Stimulated activated CD8-positive, alpha-beta memory T cell treated with anti-CD3 and anti-CD28 coated beads, Interleukin-12 subunit alpha, Interleukin-12 subunit beta, amount 100 ng/mL, for 24 hours (primary cell): ENCODE measurements at regions not wholly inside any gene's neighbourhood (a gene's known extent, or its start where the extent isn't known, plus 50 kb on each side); places are given as distances from the start of the nearest gene placed in this dataset.
"Not testable (repeated sequence)": the region's sequence is repeated elsewhere in the genome, so short reads cannot be mapped to it uniquely, and the experiment has no call there.

Source experiments
- DNase-seq: peaks from one replicate; pipeline ENCODE4 v3.0.0-alpha.2; 2020; ENCODE audit errors: extremely low read depth

GRCh38 chr18:59057969-59058368 is 81.7 kb upstream of the SEC11C start:
- DNase-seq, result no peak

DNA sequence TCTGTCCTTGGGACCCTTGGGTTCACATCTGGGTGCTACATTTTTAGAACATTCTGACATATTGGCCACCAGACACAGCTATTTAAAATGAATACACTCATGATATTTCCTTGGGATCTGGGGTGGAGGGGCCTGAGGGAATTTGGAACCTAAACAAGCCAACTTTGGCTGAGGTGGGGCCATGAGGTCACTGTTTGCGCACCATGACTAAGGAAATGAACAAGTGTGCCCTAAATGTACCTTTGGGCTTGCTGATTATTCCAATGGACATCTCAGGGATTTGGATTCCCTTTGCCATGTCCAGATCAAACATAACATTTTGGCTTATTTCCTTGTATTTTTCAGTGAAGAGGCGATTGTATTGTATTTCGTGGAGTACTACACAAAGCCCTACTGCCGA is 80.5 kb upstream of the SEC11C start:
- no peak for DNase-seq

DNA sequence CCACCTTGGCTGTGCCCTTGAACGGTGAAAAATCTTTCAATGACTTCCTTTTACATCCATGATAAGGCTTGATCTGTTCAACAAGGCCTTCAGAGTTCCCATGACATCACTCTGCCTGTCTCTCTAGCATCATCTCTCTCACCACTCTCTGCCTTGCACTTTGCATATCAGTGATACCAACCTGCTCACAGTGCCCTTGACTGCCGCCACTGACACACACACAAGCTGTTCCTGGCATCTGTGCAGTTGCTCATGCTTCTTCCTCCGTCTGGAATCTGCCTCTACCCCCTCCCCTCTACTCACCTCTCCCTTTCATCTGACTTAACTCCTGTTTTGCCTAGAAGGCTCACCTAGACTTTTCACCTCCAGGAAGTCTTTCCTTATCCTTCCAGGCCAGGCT is 79.1 kb upstream of the SEC11C start:
- DNase-seq, result no peak

DNA sequence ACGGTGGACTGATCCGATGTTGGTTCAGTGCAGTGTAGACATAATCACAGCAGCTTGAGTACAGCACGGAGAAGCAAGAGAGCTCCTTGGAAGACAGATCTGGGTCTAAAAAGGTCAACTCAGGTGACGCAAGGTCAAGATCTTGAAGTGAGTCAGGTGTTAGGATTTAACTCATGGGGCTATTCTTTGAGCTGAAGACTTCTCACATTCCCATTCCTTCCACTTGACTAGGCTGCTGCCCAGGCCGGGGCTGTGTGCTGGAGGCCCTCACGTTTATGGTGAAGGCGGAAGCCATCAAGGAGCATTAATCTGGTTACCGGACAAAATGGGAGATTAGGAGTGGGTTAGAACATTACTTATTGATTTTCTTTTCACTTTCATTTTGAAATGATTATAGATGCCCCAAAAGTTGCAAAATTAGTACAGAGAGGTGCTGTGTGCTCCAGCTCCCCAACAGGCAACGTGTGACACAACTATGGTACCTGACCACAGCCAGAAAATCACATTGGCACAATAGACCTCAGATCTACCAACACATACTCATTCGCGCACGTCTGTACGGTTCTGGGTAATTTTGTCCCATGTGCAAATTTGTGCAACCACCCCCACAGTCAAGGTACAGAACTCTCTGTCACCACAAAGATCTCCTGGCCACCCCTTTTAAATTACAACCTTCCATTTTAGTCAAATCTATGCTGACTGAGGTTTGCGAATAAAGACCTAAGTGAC is 77.6 kb upstream of the SEC11C start:
- DNase-seq, result no peak

DNA sequence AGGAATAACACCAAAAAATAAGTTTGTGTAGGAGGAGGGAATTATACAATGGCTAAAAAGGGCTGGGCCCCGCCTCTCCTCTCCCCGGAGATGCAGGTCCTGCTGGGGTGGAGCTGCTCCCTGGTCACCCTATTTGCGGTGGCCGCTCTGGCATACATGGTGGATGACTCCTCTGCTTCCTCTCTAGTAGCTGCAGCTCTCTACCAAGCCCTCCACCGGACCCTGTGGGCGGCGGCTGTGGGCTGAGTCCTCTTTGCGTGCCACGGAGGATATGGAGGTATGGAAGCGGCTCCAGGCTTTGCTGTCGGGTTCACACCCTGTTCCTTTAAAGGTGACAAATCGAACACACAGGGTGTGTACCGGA is 77.1 kb upstream of the SEC11C start:
- no peak for DNase-seq

GRCh38 chr18:59063300-59063906 is 76.3 kb upstream of the SEC11C start:
- DNase-seq, result no peak

DNA sequence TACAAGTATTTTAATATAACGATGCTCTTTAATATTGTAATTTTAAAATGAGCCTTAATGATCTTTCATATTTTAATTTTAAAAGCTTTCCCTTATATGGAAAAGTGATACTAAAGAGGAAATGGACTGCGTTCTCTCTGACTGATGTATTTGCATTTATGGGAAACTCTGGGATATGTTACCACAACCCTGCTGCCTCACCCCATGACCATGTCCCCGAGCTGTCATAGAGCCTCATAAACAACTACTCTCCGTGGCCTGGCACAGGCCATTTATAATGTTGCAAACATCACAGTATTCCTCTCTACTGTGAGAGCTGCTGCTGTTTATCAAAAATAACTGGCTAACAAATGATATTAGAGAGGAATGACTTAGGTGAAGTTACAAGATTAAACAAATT is 75.8 kb upstream of the SEC11C start:
- DNase-seq, result no peak

- DNase-seq, result no peak
Measured at GRCh38 chr18:59065684-59066083, 74.0 kb upstream of the SEC11C start.

GRCh38 chr18:59067873-59068272 is 71.8 kb upstream of the SEC11C start:
- no peak for DNase-seq

GRCh38 chr18:59068276-59069071 is 71.2 kb upstream of the SEC11C start:
- DNase-seq, result no peak

GRCh38 chr18:59070181-59070912 is 69.3 kb upstream of the SEC11C start:
- peak; percentile 45 for DNase-seq

GRCh38 chr18:59072727-59073421 is 66.8 kb upstream of the SEC11C start:
- no peak for DNase-seq

- no peak for DNase-seq
Measured at GRCh38 chr18:59075923-59076322, 63.8 kb upstream of the SEC11C start.

GRCh38 chr18:59079264-59079663 is 60.4 kb upstream of the SEC11C start:
- DNase-seq, result no peak

DNA sequence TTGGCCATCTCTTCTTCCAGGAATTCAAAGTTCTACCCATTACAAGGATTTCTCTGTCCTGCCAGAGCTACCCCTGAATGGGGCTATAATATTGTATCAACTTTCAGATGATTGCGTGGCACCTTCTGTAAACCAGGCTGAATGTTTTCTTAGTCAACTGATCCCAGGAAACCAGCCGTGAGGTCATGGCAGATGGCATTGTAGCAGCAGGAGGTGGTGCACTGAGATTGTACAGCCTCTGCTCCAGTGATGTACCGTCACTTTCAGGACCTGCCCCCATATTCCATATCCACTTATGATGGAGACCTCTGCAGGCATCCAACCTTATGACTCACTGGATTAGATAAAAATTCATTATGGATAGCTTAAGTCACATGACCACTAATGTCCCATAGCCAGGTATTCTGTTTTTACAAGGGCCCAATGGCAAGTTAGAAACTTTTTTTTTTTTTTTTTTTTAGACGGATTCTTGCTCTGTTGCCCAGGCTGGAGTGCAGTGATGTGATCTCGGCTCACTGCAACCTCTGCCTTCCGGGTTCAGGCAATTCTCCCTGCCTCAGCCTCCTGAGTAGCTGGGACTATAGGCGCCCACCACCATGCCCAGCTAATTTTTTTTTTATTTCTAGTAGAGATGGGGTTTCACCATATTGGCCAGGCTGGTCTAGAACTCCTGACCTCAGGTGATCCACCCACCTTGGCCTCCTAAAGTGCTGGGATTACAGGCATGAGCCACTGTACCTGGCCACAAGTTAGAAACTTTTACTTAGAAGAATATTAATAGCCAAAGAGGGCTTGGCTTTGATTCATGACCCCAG is 59.8 kb upstream of the SEC11C start:
- not testable (repeated sequence) for DNase-seq

GRCh38 chr18:59083136-59083818 is 56.4 kb upstream of the SEC11C start:
- DNase-seq, result no peak

GRCh38 chr18:59085126-59085794 is 54.4 kb upstream of the SEC11C start:
- DNase-seq, result no peak

DNA sequence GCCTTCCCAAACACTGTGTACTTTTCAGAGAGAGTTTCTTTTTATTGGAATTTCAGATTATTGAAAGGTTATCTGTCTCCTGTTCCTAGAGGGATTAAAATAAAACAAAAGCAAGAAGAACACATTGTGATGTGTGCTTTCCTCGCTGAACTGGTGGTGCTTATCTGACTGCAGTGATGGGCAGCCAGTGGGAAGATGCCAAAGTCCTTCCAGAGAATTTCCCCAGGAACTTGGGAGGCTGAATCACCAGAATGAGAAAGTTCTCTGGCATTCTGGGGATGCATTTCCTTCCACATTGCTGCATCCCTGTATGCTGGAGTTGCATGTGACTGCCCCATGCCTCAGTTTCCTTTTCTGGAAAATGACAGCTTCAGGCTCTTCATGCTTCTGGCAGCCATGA is 53.9 kb upstream of the SEC11C start:
- no peak for DNase-seq

DNA sequence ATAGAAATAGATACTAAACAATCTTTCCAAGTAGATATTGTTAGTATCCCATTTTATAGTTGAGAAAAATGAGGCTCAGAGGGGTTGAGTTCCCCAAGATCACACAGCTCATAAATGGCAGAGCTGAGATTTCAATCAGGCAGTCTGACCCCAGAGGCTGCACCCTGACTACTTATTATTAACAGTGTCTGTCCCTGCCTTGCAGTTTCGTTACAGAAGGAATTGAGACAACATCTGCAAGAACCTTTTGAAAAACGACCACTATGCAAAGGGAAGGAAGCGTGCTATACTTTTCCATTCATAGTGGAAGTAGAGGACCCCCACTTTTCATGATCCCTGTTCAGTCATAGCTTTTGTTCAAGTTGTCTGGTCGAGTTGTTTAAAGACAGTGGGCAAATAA is 53.2 kb upstream of the SEC11C start:
- no peak for DNase-seq

- no peak for DNase-seq
Measured at GRCh38 chr18:59087391-59087790, 52.3 kb upstream of the SEC11C start.
